ENCODE measurements at regions not wholly inside any gene's neighbourhood (a gene's known extent, or its start where the extent isn't known, plus 50 kb on each side); places are given as distances from the start of the nearest gene placed in this dataset.

DNA sequence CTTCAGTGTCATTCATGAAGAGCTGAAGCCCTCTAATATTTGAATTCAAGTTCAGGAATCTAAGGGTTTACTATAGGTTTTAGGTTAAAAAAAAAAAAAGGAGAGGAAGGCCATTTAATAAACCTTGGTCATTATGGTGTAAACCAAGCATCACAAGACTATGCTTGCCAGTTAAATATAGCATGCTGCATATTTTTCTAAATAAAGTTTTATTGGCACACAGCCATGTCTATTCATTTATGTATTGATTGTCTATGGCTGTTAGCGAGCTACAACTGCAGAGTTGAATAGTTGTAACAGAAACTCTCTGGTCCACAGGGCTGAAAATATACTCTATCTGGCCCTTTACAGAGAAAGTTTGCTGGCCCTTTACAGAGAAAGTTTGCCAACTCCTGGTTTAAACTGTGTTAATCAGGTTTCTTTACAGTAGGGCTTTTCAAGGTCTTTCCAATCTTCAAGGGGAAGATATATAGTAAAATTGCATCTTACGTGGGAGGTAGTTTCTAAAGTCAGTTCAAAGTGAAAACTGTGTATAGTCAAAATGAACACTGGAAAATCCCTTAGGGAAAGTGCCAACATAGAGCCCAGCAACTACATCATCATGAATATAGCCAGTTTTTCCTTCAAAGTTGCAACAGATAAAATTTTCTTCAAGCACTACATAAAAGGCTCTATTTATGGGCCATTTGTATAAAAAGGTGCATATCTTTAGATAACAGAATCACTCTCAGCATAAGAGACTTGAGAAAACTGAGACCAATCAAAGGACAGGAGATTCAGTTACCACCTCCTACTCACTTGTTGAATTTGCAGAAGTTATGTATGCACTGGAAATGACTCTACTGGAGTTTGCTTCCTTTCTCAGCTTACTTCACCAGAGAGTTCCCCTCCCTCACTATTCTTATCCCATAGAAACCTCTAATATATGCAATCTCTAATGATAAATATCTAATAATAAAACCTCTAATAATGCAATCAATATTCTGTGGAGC is 49.7 kb upstream of the FRMD4B start:
- Histone ChIP-seq H3K4me3 (ENCODE audit: low read depth, low read length) (no peak overlapping the region), H3K27me3 (ENCODE audit: control insufficient read depth, insufficient read depth, low read length) (no peaks in the 10 kb centered on the region), H3K36me3 (ENCODE audit: control insufficient read depth, insufficient read depth, low read length) (no peaks in the 10 kb centered on the region)
- TF ChIP-seq CTCF (IDR thresholded peaks at IDR 0.05; ENCODE audit: insufficient read depth, low read depth, low read length) = no peak
- CTCF ChIA-PET = interaction anchor here (1.1 kb wide), 2 partner anchors 10 to 26 kb away, joined by 3 read pairs; no protein-coding TSS in a partner anchor
- DNase-seq (ENCODE audit: low read depth) = no peak
- POLR2A ChIA-PET = no interaction called here
